GM19240 (cell line): ENCODE measurements at regions not wholly inside any gene's neighbourhood (a gene's known extent, or its start where the extent isn't known, plus 50 kb on each side); places are given as distances from the start of the nearest gene placed in this dataset.
"Not testable (repeated sequence)": the region's sequence is repeated elsewhere in the genome, so short reads cannot be mapped to it uniquely, and the experiment has no call there.

Experiments
- DNase-seq: peaks from one replicate; pipeline ENCODE4 v3.0.0; 2011; ENCODE audit warnings: low spot score; ENCODE audit not compliant: insufficient read length

DNA sequence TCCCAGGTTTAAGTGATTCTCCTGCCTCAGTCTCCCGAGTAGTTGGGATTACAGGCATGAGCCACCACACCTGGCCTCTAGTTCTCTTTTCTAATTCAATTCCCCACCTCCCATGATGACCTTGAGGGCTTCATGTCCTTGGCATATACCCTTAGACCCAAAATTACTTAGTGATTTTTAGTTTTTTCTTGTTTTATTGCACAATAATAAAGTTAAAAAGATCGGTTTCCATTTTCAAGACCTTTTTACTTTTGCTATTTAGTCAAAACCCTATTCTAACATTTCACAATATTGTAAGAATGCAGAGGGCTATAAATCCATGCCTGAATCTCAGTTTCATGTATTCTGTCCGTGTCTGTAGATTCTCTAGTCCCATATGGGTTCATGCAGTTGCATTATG, 354.6 kb upstream of the FANCL start:
- DNase-seq, result no peak

DNA sequence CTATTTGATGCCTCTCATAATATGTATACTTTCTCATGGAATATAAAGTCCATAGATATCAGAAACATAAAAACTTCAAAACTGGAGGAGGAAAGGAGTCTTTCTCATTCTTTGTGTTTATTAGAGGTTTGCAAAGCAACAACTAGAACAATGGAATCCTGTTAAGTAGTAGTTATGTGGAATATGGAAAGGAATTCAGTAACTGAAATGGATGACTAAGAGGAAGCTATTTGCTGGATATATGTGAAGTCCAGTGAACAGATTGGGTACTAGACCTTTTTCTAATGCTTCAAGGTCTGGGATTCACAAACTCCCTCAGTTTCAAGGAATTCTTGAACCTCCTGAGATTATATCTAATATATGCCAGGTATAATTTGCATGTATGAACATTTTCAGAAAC, 353.6 kb upstream of the FANCL start:
- no peak for DNase-seq

GRCh38 chr2:58594175-58594574, 353.1 kb upstream of the FANCL start:
- DNase-seq, result no peak

DNA sequence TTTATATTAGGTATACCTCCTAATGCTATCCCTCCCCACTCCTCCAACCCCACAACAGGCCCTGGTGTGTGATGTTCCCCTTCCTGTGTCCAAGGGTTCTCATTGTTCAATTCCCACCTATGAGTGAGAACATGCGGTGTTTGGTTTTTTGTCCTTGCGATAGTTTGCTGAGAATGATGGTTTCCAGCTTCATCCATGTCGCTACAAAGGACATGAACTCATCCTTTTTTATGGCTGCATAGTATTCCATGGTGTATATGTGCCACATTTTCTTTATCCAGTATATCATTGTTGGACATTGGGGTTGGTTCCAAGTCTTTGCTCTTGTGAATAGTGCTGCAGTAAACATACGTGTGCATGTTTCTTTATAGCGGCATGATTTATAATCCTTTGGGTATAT, 345.1 kb upstream of the FANCL start:
- not testable (repeated sequence) for DNase-seq

GRCh38 chr2:58585233-58585632, 344.1 kb upstream of the FANCL start:
- DNase-seq, result no peak

- DNase-seq, result no peak
Observed at GRCh38 chr2:58584606-58585118, 343.5 kb upstream of the FANCL start.

DNA sequence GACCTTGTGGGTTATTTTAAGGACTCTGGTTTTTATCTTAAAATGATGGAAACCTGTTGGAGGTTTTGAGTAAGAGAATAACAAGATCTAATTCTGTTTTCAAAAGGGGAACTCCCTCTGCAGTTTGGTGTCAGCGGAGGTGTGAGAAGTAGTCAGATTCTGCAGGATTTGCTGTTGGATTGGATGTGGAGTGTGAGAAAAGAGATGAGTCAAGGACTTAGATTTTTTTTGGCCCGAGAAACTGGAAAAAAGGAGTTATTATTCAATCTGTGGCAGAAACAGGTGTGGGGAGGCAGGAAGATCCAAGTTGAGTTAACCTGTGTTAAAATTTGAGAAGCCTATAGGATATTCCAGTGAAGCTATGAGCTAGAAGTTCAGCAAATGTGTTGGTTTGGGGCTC, 337.2 kb upstream of the FANCL start:
- DNase-seq, result no peak

GRCh38 chr2:58574873-58575272, 333.7 kb upstream of the FANCL start:
- no peak for DNase-seq

DNA sequence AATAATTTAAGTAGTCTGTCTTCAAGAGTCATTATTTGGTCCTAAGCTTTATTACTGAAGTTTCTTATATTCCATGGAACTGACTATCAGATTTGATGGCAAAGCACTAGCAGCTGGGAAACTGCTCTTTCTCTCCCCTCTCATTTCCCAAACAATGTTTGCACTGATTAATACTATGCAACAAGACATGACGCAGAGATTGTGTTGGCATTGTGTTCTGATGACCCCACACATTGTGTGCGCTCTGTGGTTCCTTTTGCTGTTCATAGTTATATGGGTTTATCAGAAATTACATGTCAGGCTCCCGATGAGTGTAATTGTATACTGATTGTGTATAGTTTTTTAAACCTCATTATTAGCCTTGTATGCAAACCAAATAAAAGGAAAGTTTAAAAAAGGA, 331.6 kb upstream of the FANCL start:
- DNase-seq, result no peak

GRCh38 chr2:58571181-58571852, 330.2 kb upstream of the FANCL start:
- DNase-seq, result peak; percentile 4

- no peak for DNase-seq
Observed at GRCh38 chr2:58569475-58570185, 328.5 kb upstream of the FANCL start.

- DNase-seq, result no peak
Observed at GRCh38 chr2:58568901-58569300, 327.8 kb upstream of the FANCL start.

DNA sequence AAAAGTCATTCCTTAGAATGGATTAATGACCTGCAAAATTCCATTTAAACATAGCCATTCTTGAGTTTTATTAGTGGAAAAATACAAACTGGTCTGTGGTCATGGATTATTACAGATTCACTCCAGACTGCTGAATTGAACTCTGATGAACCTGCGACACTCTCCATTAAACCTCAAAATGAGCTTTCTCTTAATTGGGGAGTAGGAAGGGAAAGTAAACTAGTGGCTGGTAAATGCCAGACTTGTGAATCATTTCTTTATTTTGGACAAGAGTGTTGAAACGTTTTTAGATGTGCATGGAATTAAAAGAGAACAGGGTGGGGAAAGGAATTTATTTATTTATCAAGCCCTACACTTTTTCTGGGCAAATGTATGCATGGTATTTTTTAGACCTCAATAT, 321.2 kb upstream of the FANCL start:
- no peak for DNase-seq

- DNase-seq, result no peak
Observed at GRCh38 chr2:58560531-58560930, 319.4 kb upstream of the FANCL start.

- no peak for DNase-seq
Observed at GRCh38 chr2:58558881-58559280, 317.8 kb upstream of the FANCL start.

DNA sequence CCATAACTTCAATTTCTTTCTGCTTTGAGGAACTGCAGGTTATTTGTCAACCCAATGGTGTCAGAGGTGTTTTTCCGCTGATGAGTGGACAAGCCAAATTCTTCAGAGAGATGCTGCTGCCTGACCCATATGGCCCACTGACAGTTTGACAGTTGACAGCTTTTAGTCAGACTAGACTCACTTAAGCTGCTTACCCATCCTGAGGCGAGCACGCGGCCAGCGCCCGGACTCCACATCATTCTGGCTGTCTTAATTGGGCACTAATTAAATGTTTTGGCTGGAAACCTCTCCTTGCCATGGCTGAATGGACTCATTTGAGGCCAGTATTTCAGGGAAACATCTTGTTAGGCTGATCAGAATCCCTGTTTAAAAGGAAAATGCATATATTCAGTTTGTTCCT, 316.1 kb upstream of the FANCL start:
- no peak for DNase-seq

DNA sequence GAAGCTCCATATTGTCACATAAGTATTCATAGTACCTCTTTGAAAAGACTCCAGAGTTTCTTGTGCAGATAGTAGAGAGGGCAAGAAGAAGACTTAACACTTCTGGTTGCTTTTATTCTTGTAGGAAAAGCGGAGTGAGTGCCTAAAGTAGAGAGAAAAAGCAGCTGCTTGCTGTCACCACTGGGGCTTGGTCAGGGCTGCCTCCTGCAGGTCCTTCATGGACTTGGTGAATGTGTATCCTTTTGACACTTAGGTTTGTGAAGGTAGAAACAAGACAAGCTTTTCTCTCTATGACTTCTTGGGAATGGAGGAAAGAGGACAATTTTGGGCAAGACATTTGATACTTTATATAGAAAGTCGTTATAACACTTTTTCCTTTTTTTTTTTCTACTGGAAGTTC, 312.8 kb upstream of the FANCL start:
- no peak for DNase-seq

DNA sequence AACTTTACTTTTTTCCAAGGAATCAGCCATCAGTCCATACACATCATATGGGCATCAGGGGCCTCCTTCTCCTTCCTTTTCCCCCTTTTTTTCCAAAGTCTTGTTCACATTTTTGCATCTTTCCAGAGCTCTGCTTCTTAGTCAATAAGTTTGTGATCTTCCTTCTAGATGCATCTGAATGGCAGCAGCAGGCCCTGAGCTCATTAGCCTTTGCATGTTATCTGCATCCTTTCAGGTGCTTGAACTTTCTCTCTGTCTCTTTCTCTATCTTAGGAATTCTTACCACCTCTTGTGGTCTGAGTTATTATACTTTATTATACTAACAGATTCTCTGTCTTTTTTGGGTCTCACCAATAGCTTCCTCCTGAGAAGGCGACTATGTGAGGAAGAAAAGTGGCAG, 312.4 kb upstream of the FANCL start:
- no peak for DNase-seq

DNA sequence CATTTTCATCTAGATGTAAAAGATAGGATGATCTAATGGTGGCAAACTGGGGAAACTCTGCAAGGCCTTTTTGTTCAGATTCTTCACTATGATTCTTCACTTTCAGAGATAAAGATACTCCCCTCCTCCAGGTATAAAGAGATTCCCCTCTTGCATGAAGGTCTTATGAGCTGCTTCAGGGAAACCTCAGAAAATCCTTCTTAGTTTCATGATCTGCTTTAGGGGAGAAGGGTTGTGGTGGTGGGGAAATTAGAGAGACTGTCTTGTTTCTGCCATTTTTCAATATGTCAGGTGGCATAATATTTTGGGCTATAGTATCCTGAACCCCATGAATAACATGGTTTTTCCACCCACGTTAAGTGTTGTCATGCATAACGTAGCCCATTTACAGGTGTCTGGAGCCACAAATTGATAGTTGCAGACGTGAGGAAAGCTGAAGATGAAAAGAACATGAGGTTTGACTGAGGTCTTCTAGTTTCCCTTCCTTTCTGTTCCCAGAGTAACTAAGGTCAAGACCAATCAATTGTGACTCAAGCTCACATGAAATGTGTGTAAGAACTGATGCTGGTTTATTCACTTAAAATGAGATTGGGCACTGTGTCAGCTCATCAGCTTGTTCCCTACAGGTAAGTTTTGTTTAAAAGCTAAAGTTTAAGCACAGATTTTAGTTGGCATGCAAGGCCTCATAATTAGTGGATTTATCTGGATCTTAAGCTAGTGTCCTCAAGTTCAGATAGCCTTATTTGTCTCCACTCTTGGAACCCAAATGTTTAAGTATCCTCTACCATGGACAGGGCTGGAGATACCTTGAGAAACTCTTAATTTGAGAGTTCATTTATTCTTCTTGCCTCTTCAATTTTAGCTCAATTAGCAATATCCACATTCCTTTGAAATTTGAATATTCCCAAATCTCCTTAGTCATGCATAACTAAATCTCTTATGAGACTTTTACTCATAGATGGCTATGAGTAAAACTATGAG, 304.5 kb upstream of the FANCL start:
- no peak for DNase-seq

GRCh38 chr2:58543442-58543841, 302.3 kb upstream of the FANCL start:
- DNase-seq, result no peak

- no peak for DNase-seq
Observed at GRCh38 chr2:58541511-58541910, 300.4 kb upstream of the FANCL start.

GRCh38 chr2:58540681-58541080, 299.6 kb upstream of the FANCL start:
- DNase-seq, result no peak
